ENCODE measurements at regions not wholly inside any gene's neighbourhood (a gene's known extent, or its start where the extent isn't known, plus 50 kb on each side); places are given as distances from the start of the nearest gene placed in this dataset.

GRCh38 chr18:41162781-41163180 lies 792.3 kb upstream of the PIK3C3 start (continued):
- TF ChIP-seq JUND (IDR thresholded peaks at IDR 0.05) (no peak), NR2F2 (IDR thresholded peaks at IDR 0.05) (no peak), CTCF (IDR thresholded peaks at IDR 0.05; ENCODE audit: low read depth, low read length, missing input control) (no peak), RXRA (IDR thresholded peaks at IDR 0.05) (no peak), HNF4A (conservative IDR thresholded peaks at IDR 0.05) (no peak)

GRCh38 chr18:41162191-41162590 lies 792.8 kb upstream of the PIK3C3 start:
- H3K27ac ChIP-seq (ENCODE audit: low read depth in 1 of 2, low read length in 2 of 2) = no peak overlapping the region
- no peaks in the 10 kb centered on the region for H3K27me3 ChIP-seq (ENCODE audit: control insufficient read depth in 4 of 4, insufficient read depth in 4 of 4, low read length in 3 of 4)
- no peak overlapping the region for H3K9ac ChIP-seq (ENCODE audit: low read depth in 1 of 2, low read length in 2 of 2)
- no peaks in the 10 kb centered on the region for H3K36me3 ChIP-seq (ENCODE audit: control insufficient read depth in 4 of 4, insufficient read depth in 3 of 4, low read depth in 1 of 4, low read length in 3 of 4)
- DNase-seq (ENCODE audit: low spot score) = no peak
- H3K9me3 ChIP-seq (ENCODE audit: control insufficient read depth in 4 of 4, low read length in 3 of 4) = no peaks in the 10 kb centered on the region
- no peaks in the 10 kb centered on the region for H3K4me1 ChIP-seq (ENCODE audit: control insufficient read depth in 4 of 4, insufficient read depth in 4 of 4, low read length in 3 of 4)
- WGBS = 39% methylated on average over 4 of the region's 4 CpGs
- no peak overlapping the region for H3K4me3 ChIP-seq (ENCODE audit: low read depth in 1 of 3, low read length in 3 of 3)
- TF ChIP-seq ZBTB33 (IDR thresholded peaks at IDR 0.05) (no peak), FOXA1 (IDR thresholded peaks at IDR 0.05) (no peak), RAD21 (IDR thresholded peaks at IDR 0.05) (no peak)

- no peak overlapping the region for H3K9ac ChIP-seq (ENCODE audit: low read depth in 1 of 2, low read length in 2 of 2)
- WGBS = 81% methylated on average over 4 of the region's 4 CpGs
- no peak for TF ChIP-seq NR2F2 (IDR thresholded peaks at IDR 0.05)
- no peak for TF ChIP-seq YY1 (IDR thresholded peaks at IDR 0.05)
- TF ChIP-seq REST (IDR thresholded peaks at IDR 0.05) = no peak
- no peak for TF ChIP-seq RAD21 (IDR thresholded peaks at IDR 0.05)
- no peak for TF ChIP-seq FOXA2 (IDR thresholded peaks at IDR 0.05)
- no peak for TF ChIP-seq TAF1 (conservative IDR thresholded peaks at IDR 0.05)
- no peak for TF ChIP-seq GABPA (IDR thresholded peaks at IDR 0.05 in 1 of 2, conservative IDR thresholded peaks at IDR 0.05 in 1 of 2)
- no peak for TF ChIP-seq MAX (IDR thresholded peaks at IDR 0.05)
- no peak for TF ChIP-seq RXRA (IDR thresholded peaks at IDR 0.05)
- no peak for TF ChIP-seq EGR1 (IDR thresholded peaks at IDR 0.05; ENCODE audit: low read depth in 2 of 2)
- TF ChIP-seq ATF3 (IDR thresholded peaks at IDR 0.05) = no peak
- TF ChIP-seq HNF4A (conservative IDR thresholded peaks at IDR 0.05) = no peak
- TF ChIP-seq SP1 (IDR thresholded peaks at IDR 0.05) = no peak
- TF ChIP-seq JUND (IDR thresholded peaks at IDR 0.05) = no peak
- no peak for TF ChIP-seq CTCF (IDR thresholded peaks at IDR 0.05; ENCODE audit: low read depth, low read length, missing input control)
- no peak for TF ChIP-seq HNF4G (IDR thresholded peaks at IDR 0.05)
- TF ChIP-seq FOXA1 (IDR thresholded peaks at IDR 0.05) = no peak
These were observed 798.9 kb upstream of the PIK3C3 start for GRCh38 chr18:41155910-41156851.

More at GRCh38 chr18:41155910-41156851, 798.9 kb upstream of the PIK3C3 start:
- no peaks in the 10 kb centered on the region for H3K36me3 ChIP-seq (ENCODE audit: control insufficient read depth in 4 of 4, insufficient read depth in 3 of 4, low read depth in 1 of 4, low read length in 3 of 4)
- H3K9me3 ChIP-seq (ENCODE audit: control insufficient read depth in 4 of 4, low read length in 3 of 4) = no peaks in the 10 kb centered on the region
- H3K27me3 ChIP-seq (ENCODE audit: control insufficient read depth in 4 of 4, insufficient read depth in 4 of 4, low read length in 3 of 4) = no peaks in the 10 kb centered on the region
- H3K4me3 ChIP-seq (ENCODE audit: low read depth in 1 of 3, low read length in 3 of 3) = no peak overlapping the region
- no peak overlapping the region for H3K27ac ChIP-seq (ENCODE audit: low read depth in 1 of 2, low read length in 2 of 2)
- no peaks in the 10 kb centered on the region for H3K4me1 ChIP-seq (ENCODE audit: control insufficient read depth in 4 of 4, insufficient read depth in 4 of 4, low read length in 3 of 4)
- DNase-seq (ENCODE audit: low spot score) = no peak

All from liver (tissue), 8 donors.